WTC11 (cell line): ENCODE measurements at regions not wholly inside any gene's neighbourhood (a gene's known extent, or its start where the extent isn't known, plus 50 kb on each side); places are given as distances from the start of the nearest gene placed in this dataset.

Experiments
- ATAC-seq: fragments of 200-7000 bp; cut with Tn5 transposase; 2 replicates; pipeline ENCODE4 v1.10.0; 2021; ENCODE audit warnings: mild to moderate bottlenecking, moderate library complexity
- CTCF ChIA-PET: fragments of 300-600 bp; sonication (Branson Sonifier 250); formaldehyde crosslinking; loops from one replicate; lab custom pipeline; 2021; ENCODE audit warnings: antibody characterized with exemption; lab: Charles Lee
- POLR2A ChIA-PET: fragments of 350-600 bp; sonication (Branson Sonifier 250); formaldehyde crosslinking; loops from one replicate; lab custom pipeline; 2021; ENCODE audit warnings: antibody characterized with exemption; lab: Charles Lee
- DNase-seq: peaks from one replicate; pipeline ENCODE4 v3.0.0; 2021; ENCODE audit warnings: low spot score
- H3K27ac Mint-ChIP-seq: 2 replicates; pipeline ENCODE4 v1.8.0; 2021; ENCODE audit warnings: mixed read lengths
- H3K27me3 Mint-ChIP-seq: 2 replicates; pipeline ENCODE4 v1.8.0; 2021; ENCODE audit warnings: low read depth, mild to moderate bottlenecking, moderate library complexity, mixed read lengths
- H3K36me3 Mint-ChIP-seq: 2 replicates; pipeline ENCODE4 v1.8.0; 2021; ENCODE audit warnings: mixed read lengths
- H3K4me1 Mint-ChIP-seq: 2 replicates; pipeline ENCODE4 v1.8.0; 2022; ENCODE audit warnings: mixed read lengths
- H3K4me3 Mint-ChIP-seq: 2 replicates; pipeline ENCODE4 v1.8.0; 2021; ENCODE audit warnings: mild to moderate bottlenecking, moderate library complexity, mixed read lengths
- H3K9me3 Mint-ChIP-seq: 2 replicates; pipeline ENCODE4 v1.8.0; 2021; ENCODE audit warnings: mixed read lengths
- CBFB ChIP-seq: sonication (generic); formaldehyde crosslinking; IDR thresholded peaks from 2 replicates; pipeline ENCODE4 v1.8.1; 2022; ENCODE audit warnings: mild to moderate bottlenecking, low read depth, missing genetic modification reagents
- EMX1 ChIP-seq: fragments of 250-450 bp; sonication (Bioruptor Pico); IDR thresholded peaks from 2 replicates; pipeline ENCODE4 v1.8.0; 2021; ENCODE audit warnings: mild to moderate bottlenecking
- ESRRA ChIP-seq: sonication (generic); formaldehyde crosslinking; IDR thresholded peaks from 2 replicates; pipeline ENCODE4 v1.8.1; 2022; ENCODE audit warnings: mild to moderate bottlenecking, missing genetic modification reagents, borderline replicate concordance
- IRF2 ChIP-seq: sonication (generic); formaldehyde crosslinking; IDR thresholded peaks from 2 replicates; pipeline ENCODE4 v1.8.0; 2022; ENCODE audit warnings: low read depth, missing genetic modification reagents, borderline replicate concordance
- JUN ChIP-seq: sonication (generic); formaldehyde crosslinking; IDR thresholded peaks from 2 replicates; pipeline ENCODE4 v1.8.0; 2023; ENCODE audit warnings: mild to moderate bottlenecking, missing genetic modification reagents
- KAT7 ChIP-seq: sonication (generic); formaldehyde crosslinking; IDR thresholded peaks from 2 replicates; pipeline ENCODE4 v1.8.1; 2023; ENCODE audit warnings: missing genetic modification reagents, mild to moderate bottlenecking, borderline replicate concordance
- NR3C1 ChIP-seq: sonication (generic); formaldehyde crosslinking; conservative IDR thresholded peaks from 2 replicates; pipeline ENCODE4 v1.8.1; 2023; ENCODE audit warnings: low read depth, mild to moderate bottlenecking, missing genetic modification reagents
- SMAD4 ChIP-seq: sonication (generic); formaldehyde crosslinking; IDR thresholded peaks from 2 replicates; pipeline ENCODE4 v1.8.0; 2022; ENCODE audit warnings: mild to moderate bottlenecking, missing genetic modification reagents
- TCF7 ChIP-seq: sonication (generic); formaldehyde crosslinking; IDR thresholded peaks from 2 replicates; pipeline ENCODE4 v1.8.0; 2022; ENCODE audit warnings: mild to moderate bottlenecking, low read depth, missing genetic modification reagents, moderate library complexity
- TEAD1 ChIP-seq: sonication (generic); formaldehyde crosslinking; IDR thresholded peaks from 2 replicates; pipeline ENCODE4 v1.8.0; 2022; ENCODE audit warnings: mild to moderate bottlenecking, missing genetic modification reagents
- ZBTB21 ChIP-seq: sonication (generic); formaldehyde crosslinking; IDR thresholded peaks from 2 replicates; pipeline ENCODE4 v1.8.1; 2023; ENCODE audit warnings: mild to moderate bottlenecking, missing genetic modification reagents, borderline replicate concordance
- ZNF423 ChIP-seq: fragments of 250-450 bp; sonication (Bioruptor Pico); IDR thresholded peaks from 2 replicates; pipeline ENCODE4 v2.1.2; 2022; ENCODE audit warnings: mild to moderate bottlenecking, moderate library complexity
- TF ChIP-seq, protein P1 (sequence below): fragments of 250-450 bp; sonication (Bioruptor Pico); conservative IDR thresholded peaks from 2 replicates; pipeline ENCODE4 v1.9.0; 2021; ENCODE audit warnings: mild to moderate bottlenecking
- TF ChIP-seq, protein P2 (sequence below): sonication (generic); formaldehyde crosslinking; IDR thresholded peaks from 2 replicates; pipeline ENCODE4 v1.8.1; 2023; ENCODE audit warnings: mild to moderate bottlenecking, missing genetic modification reagents, moderate library complexity
- TF ChIP-seq, protein P3 (sequence below): sonication (generic); formaldehyde crosslinking; IDR thresholded peaks from 2 replicates; pipeline ENCODE4 v1.8.1; 2022; ENCODE audit warnings: mild to moderate bottlenecking, moderate library complexity, missing genetic modification reagents
- TF ChIP-seq, protein P4 (sequence below): fragments of 250-450 bp; sonication (Bioruptor Pico); IDR thresholded peaks from 2 replicates; pipeline ENCODE4 v1.8.0; 2021; ENCODE audit warnings: mild to moderate bottlenecking
- TF ChIP-seq, protein P5 (sequence below): sonication (generic); formaldehyde crosslinking; IDR thresholded peaks from 2 replicates; pipeline ENCODE4 v1.8.0; 2023; ENCODE audit warnings: mild to moderate bottlenecking, missing genetic modification reagents
- TF ChIP-seq, protein P6 (sequence below): fragments of 250-450 bp; sonication (Bioruptor Pico); IDR thresholded peaks from 2 replicates; pipeline ENCODE4 v1.9.0; 2021; ENCODE audit warnings: mild to moderate bottlenecking
- TF ChIP-seq, protein P7 (sequence below): sonication (generic); formaldehyde crosslinking; IDR thresholded peaks from 2 replicates; pipeline ENCODE4 v1.8.1; 2023; ENCODE audit warnings: mild to moderate bottlenecking, missing genetic modification reagents, borderline replicate concordance

DNA sequence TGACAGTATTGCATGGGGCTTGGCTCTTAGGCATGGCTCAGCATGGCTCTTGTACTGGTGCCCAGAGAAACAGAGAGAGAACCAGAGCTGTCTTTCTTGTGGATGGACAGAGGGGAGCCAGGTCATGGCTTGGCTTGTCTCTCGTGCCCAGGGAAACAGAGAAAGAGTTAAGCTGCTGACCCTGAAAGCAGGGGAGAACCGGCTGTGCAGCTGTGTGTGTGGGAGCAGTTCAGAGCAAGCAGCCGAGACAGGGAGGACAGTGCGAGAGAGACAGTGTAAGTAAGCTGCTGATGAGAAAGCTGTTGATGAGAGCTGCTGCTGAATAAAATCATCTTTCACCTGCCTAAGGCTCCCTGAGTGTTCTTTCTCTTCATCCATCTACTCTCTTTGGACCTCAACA is 61.3 kb upstream of the DDHD1 start:
- Mint-ChIP-seq H3K27ac (no peak overlapping the region), H3K27me3 (no peaks in the 10 kb centered on the region), H3K4me3 (no peak overlapping the region), H3K4me1 (peaks cover 5% of the 10 kb centered on the region), H3K9me3 (peaks cover 13% of the 10 kb centered on the region), H3K36me3 (0 out of 2 replicates have a peak, but pooled peaks cover 3% of the 10 kb centered on the region)
- ATAC-seq, result no peak
- TF ChIP-seq CBFB (CRISPR knock-in tag) (no peak), ZNF423 (no peak), JUN (CRISPR knock-in tag) (no peak), SMAD4 (CRISPR knock-in tag) (no peak), ZBTB21 (CRISPR knock-in tag) (no peak), TCF7 (CRISPR knock-in tag) (no peak), NR3C1 (CRISPR knock-in tag) (no peak), ESRRA (CRISPR knock-in tag) (no peak), TEAD1 (CRISPR knock-in tag) (no peak), EMX1 (no peak), IRF2 (CRISPR knock-in tag) (no peak), KAT7 (CRISPR knock-in tag) (no peak)
- TF ChIP-seq, protein P1, sequence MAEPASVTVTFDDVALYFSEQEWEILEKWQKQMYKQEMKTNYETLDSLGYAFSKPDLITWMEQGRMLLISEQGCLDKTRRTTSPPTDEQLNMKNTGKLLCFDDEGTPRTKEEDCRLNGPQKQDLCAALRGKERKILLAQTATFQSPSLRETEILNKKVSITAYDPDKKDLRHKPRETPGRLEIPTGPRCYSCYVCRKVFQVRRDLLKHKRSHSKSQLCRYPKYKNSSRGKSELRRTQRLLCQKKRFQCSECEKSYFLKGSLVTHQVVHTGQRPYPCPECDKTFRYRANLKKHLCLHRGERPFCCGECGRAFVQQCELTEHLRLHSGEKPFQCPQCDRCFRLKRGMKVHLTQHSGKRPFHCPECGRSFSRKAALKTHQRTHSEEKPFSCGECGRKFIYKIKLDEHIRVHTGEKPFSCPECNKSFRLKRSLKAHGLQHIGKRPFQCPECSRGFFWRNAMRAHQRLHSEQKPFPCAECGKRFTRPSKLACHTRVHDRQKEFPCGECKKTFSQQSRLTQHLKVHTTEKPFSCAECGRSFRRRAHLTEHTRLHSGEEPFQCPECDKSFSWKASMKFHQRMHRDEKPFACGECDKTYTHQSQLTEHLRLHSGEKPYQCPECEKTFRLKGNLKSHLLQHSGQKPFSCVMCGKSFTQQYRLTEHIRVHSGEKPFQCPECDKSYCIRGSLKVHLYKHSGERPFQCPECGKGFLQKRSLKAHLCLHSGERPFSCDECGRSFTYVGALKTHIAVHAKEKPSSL (CRISPR knock-in tag), result no peak
- TF ChIP-seq, protein P2, sequence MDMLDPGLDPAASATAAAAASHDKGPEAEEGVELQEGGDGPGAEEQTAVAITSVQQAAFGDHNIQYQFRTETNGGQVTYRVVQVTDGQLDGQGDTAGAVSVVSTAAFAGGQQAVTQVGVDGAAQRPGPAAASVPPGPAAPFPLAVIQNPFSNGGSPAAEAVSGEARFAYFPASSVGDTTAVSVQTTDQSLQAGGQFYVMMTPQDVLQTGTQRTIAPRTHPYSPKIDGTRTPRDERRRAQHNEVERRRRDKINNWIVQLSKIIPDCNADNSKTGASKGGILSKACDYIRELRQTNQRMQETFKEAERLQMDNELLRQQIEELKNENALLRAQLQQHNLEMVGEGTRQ (CRISPR knock-in tag), result no peak
- TF ChIP-seq, protein P3, sequence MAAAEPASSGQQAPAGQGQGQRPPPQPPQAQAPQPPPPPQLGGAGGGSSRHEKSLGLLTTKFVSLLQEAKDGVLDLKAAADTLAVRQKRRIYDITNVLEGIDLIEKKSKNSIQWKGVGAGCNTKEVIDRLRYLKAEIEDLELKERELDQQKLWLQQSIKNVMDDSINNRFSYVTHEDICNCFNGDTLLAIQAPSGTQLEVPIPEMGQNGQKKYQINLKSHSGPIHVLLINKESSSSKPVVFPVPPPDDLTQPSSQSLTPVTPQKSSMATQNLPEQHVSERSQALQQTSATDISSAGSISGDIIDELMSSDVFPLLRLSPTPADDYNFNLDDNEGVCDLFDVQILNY, result no peak
- TF ChIP-seq, protein P4, sequence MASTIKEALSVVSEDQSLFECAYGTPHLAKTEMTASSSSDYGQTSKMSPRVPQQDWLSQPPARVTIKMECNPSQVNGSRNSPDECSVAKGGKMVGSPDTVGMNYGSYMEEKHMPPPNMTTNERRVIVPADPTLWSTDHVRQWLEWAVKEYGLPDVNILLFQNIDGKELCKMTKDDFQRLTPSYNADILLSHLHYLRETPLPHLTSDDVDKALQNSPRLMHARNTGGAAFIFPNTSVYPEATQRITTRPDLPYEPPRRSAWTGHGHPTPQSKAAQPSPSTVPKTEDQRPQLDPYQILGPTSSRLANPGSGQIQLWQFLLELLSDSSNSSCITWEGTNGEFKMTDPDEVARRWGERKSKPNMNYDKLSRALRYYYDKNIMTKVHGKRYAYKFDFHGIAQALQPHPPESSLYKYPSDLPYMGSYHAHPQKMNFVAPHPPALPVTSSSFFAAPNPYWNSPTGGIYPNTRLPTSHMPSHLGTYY (CRISPR knock-in tag), result no peak
- TF ChIP-seq, protein P5, sequence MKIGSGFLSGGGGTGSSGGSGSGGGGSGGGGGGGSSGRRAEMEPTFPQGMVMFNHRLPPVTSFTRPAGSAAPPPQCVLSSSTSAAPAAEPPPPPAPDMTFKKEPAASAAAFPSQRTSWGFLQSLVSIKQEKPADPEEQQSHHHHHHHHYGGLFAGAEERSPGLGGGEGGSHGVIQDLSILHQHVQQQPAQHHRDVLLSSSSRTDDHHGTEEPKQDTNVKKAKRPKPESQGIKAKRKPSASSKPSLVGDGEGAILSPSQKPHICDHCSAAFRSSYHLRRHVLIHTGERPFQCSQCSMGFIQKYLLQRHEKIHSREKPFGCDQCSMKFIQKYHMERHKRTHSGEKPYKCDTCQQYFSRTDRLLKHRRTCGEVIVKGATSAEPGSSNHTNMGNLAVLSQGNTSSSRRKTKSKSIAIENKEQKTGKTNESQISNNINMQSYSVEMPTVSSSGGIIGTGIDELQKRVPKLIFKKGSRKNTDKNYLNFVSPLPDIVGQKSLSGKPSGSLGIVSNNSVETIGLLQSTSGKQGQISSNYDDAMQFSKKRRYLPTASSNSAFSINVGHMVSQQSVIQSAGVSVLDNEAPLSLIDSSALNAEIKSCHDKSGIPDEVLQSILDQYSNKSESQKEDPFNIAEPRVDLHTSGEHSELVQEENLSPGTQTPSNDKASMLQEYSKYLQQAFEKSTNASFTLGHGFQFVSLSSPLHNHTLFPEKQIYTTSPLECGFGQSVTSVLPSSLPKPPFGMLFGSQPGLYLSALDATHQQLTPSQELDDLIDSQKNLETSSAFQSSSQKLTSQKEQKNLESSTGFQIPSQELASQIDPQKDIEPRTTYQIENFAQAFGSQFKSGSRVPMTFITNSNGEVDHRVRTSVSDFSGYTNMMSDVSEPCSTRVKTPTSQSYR (CRISPR knock-in tag), result no peak
- TF ChIP-seq, protein P6, sequence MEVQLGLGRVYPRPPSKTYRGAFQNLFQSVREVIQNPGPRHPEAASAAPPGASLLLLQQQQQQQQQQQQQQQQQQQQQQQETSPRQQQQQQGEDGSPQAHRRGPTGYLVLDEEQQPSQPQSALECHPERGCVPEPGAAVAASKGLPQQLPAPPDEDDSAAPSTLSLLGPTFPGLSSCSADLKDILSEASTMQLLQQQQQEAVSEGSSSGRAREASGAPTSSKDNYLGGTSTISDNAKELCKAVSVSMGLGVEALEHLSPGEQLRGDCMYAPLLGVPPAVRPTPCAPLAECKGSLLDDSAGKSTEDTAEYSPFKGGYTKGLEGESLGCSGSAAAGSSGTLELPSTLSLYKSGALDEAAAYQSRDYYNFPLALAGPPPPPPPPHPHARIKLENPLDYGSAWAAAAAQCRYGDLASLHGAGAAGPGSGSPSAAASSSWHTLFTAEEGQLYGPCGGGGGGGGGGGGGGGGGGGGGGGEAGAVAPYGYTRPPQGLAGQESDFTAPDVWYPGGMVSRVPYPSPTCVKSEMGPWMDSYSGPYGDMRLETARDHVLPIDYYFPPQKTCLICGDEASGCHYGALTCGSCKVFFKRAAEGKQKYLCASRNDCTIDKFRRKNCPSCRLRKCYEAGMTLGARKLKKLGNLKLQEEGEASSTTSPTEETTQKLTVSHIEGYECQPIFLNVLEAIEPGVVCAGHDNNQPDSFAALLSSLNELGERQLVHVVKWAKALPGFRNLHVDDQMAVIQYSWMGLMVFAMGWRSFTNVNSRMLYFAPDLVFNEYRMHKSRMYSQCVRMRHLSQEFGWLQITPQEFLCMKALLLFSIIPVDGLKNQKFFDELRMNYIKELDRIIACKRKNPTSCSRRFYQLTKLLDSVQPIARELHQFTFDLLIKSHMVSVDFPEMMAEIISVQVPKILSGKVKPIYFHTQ (CRISPR knock-in tag), result no peak
- TF ChIP-seq, protein P7, sequence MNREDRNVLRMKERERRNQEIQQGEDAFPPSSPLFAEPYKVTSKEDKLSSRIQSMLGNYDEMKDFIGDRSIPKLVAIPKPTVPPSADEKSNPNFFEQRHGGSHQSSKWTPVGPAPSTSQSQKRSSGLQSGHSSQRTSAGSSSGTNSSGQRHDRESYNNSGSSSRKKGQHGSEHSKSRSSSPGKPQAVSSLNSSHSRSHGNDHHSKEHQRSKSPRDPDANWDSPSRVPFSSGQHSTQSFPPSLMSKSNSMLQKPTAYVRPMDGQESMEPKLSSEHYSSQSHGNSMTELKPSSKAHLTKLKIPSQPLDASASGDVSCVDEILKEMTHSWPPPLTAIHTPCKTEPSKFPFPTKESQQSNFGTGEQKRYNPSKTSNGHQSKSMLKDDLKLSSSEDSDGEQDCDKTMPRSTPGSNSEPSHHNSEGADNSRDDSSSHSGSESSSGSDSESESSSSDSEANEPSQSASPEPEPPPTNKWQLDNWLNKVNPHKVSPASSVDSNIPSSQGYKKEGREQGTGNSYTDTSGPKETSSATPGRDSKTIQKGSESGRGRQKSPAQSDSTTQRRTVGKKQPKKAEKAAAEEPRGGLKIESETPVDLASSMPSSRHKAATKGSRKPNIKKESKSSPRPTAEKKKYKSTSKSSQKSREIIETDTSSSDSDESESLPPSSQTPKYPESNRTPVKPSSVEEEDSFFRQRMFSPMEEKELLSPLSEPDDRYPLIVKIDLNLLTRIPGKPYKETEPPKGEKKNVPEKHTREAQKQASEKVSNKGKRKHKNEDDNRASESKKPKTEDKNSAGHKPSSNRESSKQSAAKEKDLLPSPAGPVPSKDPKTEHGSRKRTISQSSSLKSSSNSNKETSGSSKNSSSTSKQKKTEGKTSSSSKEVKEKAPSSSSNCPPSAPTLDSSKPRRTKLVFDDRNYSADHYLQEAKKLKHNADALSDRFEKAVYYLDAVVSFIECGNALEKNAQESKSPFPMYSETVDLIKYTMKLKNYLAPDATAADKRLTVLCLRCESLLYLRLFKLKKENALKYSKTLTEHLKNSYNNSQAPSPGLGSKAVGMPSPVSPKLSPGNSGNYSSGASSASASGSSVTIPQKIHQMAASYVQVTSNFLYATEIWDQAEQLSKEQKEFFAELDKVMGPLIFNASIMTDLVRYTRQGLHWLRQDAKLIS, result no peak
- ChIA-PET POLR2A (no interaction called here), CTCF (interaction anchor here (0.5 kb wide), 1 partner anchor 1477 kb away, joined by 3 read pairs; no protein-coding TSS in a partner anchor)
- no peak for DNase-seq
